Endothelial cell of umbilical vein (primary cell): ENCODE measurements at regions not wholly inside any gene's neighbourhood (a gene's known extent, or its start where the extent isn't known, plus 50 kb on each side); places are given as distances from the start of the nearest gene placed in this dataset.

Experiments used
- CTCF ChIP-seq, 2 donors: IDR thresholded peaks; 1 replicate in 1 of 2; 2 replicates in 1 of 2; pipeline ENCODE4 v1.5.1; 2011; ENCODE audit warnings: low read length in 2 of 2, mild to moderate bottlenecking in 2 of 2, moderate library complexity in 2 of 2, control low read depth in 1 of 2, inconsistent platforms in 1 of 2, low read depth in 1 of 2; ENCODE audit not compliant: insufficient read depth in 1 of 2; ENCODE audit errors: extremely low read depth in 1 of 2
- EZH2 ChIP-seq: IDR thresholded peaks from 2 replicates; pipeline ENCODE4 v1.6.1; 2012; ENCODE audit warnings: borderline replicate concordance, low read depth, mild to moderate bottlenecking, moderate library complexity, low read length, inconsistent platforms; ENCODE audit not compliant: severe bottlenecking
- FOS ChIP-seq: IDR thresholded peaks from 2 replicates; pipeline ENCODE4 v1.6.1; 2011; ENCODE audit warnings: mild to moderate bottlenecking, low read length, moderate library complexity, borderline replicate concordance; ENCODE audit not compliant: insufficient read depth
- POLR2A ChIP-seq: IDR thresholded peaks from 2 replicates; pipeline ENCODE4 v1.6.1; 2012; ENCODE audit warnings: low read depth, mild to moderate bottlenecking, control low read depth, low read length
- POLR2AphosphoS5 ChIP-seq: IDR thresholded peaks from 2 replicates; pipeline ENCODE4 v1.6.1; 2012; ENCODE audit warnings: low read depth, mild to moderate bottlenecking, control low read depth, low read length, moderate library complexity; ENCODE audit not compliant: insufficient read depth
- TF ChIP-seq, protein P1 (sequence below): IDR thresholded peaks from 2 replicates; pipeline ENCODE4 v1.6.1; 2011; ENCODE audit not compliant: insufficient read depth, insufficient read length

DNA sequence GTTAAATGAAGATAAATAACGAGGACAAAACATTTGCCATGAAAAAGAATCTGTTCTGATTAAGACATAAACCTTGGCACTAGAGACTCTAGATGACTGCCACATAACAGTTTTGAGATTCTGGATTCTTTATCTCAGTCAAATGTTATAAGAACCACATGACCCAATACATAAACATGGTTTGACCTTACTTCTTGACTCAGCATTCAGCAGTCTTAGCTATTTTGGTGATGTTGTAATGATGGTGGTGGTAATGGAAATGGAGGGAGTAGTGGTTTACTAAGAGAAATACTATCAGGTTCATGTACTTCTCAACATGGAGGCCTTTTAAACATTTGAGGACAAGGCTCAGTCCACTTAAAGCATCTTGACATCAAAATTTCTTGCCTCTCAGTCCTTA is 925.4 kb downstream of the CDH11 start:
- no peak for TF ChIP-seq POLR2A
- no peak for TF ChIP-seq CTCF (IDR thresholded peaks at IDR 0.05; ENCODE audit: extremely low read depth in 1 of 2, insufficient read depth in 1 of 2, low read depth in 1 of 2, low read length in 2 of 2)
- no peak for TF ChIP-seq FOS
- TF ChIP-seq, protein P1, sequence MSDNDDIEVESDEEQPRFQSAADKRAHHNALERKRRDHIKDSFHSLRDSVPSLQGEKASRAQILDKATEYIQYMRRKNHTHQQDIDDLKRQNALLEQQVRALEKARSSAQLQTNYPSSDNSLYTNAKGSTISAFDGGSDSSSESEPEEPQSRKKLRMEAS, result no peak
- TF ChIP-seq EZH2, result no peak
- no peak for TF ChIP-seq POLR2AphosphoS5
